Right lobe of liver (tissue), 6 donors: ENCODE measurements at regions not wholly inside any gene's neighbourhood (a gene's known extent, or its start where the extent isn't known, plus 50 kb on each side); places are given as distances from the start of the nearest gene placed in this dataset.

Source experiments
- ATAC-seq, 4 donors: fragments of 200-7000 bp; cut with Tn5 transposase; one replicate each; pipeline ENCODE4 v1.9.1; 2020; ENCODE audit warnings: mild to moderate bottlenecking in 4 of 4, moderate library complexity in 4 of 4
- DNase-seq, 3 donors: peaks; one replicate each; pipeline ENCODE4 v3.0.0-alpha.2; 2020
- H3K27ac ChIP-seq, 3 donors: fragments of 200-600 bp; one replicate each; pipeline ENCODE4 v1.8.0; 2022
- H3K27me3 ChIP-seq, 2 donors: fragments of 200-600 bp; one replicate each; pipeline ENCODE4 v1.8.0; 2022
- H3K36me3 ChIP-seq, 4 donors: fragments of 200-600 bp; sonication (generic) in 1 of 4; one replicate each; pipeline versions ENCODE4 v1.5.1 to v1.8.0; 2017 to 2022; ENCODE audit warnings: control low read depth in 1 of 4
- H3K4me1 ChIP-seq, 4 donors: fragments of 200-600 bp; sonication (generic) in 1 of 4; one replicate each; pipeline versions ENCODE4 v1.5.1 to v1.8.0; 2017 to 2022; ENCODE audit warnings: control low read depth in 1 of 4
- H3K4me3 ChIP-seq, 3 donors: fragments of 200-600 bp; one replicate each; pipeline ENCODE4 v1.8.0; 2022
- H3K9me3 ChIP-seq, 4 donors: fragments of 200-600 bp; sonication (generic) in 1 of 4; one replicate each; pipeline versions ENCODE4 v1.5.1 to v1.8.0; 2017 to 2022; ENCODE audit warnings: control low read depth in 1 of 4
- CTCF ChIP-seq, 4 donors: fragments of 200-600 bp in 3 of 4; fragments of 450-650 bp in 1 of 4; IDR thresholded peaks; one replicate each; pipeline versions ENCODE4 v1.5.1 to v1.8.0; 2016 to 2022; ENCODE audit warnings: antibody characterized with exemption in 4 of 4, mild to moderate bottlenecking in 2 of 4
- POLR2A ChIP-seq: fragments of 450-650 bp; IDR thresholded peaks from one replicate; pipeline ENCODE4 v1.6.1; 2017; ENCODE audit warnings: antibody characterized with exemption, mild to moderate bottlenecking
- WGBS: methylation state at CpG from one replicate; pipeline ENCODE4 v1.1.6; 2018; ENCODE audit warnings: low coverage, low lambda C conversion rate; ENCODE audit not compliant: insufficient coverage; ENCODE audit errors: missing lambda C conversion rate; 5-methylcytosine and 5-hydroxymethylcytosine counted together
- intact Hi-C, 2 donors: fragments of 100-400 bp; cut with DNase I; formaldehyde crosslinking; loops; one replicate each; pipeline versions ENCODE4 v1.11.2 to v1.14.1; 2022
- donor health status: DM: no; HTN: yes; CAD: no.
- donor health status: DM: no; HTN: no; CAD: no.
- donor health status: DM: no; HTN: no; CAD: no.
- donor health status: DM: no; HTN: yes; CAD: no.
- donor health status: DM: no; HTN: yes; CAD: no.

- Histone ChIP-seq H3K4me3 (no peak overlapping the region), H3K27me3 (no peaks in the 10 kb centered on the region), H3K27ac (no peak overlapping the region), H3K36me3 (no peaks in the 10 kb centered on the region), H3K4me1 (no peaks in the 10 kb centered on the region), H3K9me3 (no peaks in the 10 kb centered on the region)
- no peak for DNase-seq
- ATAC-seq = no peak
- intact Hi-C loops = no loop called here
- TF ChIP-seq POLR2A (no peak), CTCF (IDR thresholded peaks at IDR 0.05) (no peak)
- WGBS = 36% methylated on average over 3 of the region's 3 CpGs
Observed at GRCh38 chr13:76038920-76039716, 403.0 kb downstream of the LMO7 start.

- ATAC-seq (no peak), DNase-seq (no peak)
- WGBS = 8% methylated on average over 1 of the region's 1 CpG
- Histone ChIP-seq H3K4me1 (no peaks in the 10 kb centered on the region), H3K27ac (no peak overlapping the region), H3K27me3 (peaks cover 0 to 4% of the 10 kb centered on the region in 2 donors), H3K36me3 (no peaks in the 10 kb centered on the region), H3K4me3 (no peak overlapping the region), H3K9me3 (no peaks in the 10 kb centered on the region)
- TF ChIP-seq POLR2A = no peak
- TF ChIP-seq CTCF (IDR thresholded peaks at IDR 0.05) = no peak
- intact Hi-C loops = no loop called here
Observed at GRCh38 chr13:76036176-76036575, 400.0 kb downstream of the LMO7 start.

- H3K27me3 ChIP-seq = peaks cover 0 to 4% of the 10 kb centered on the region in 2 donors
- ATAC-seq (no peak), DNase-seq (no peak)
- no peak overlapping the region for H3K4me3 ChIP-seq
- intact Hi-C loops = no loop called here
- no peak overlapping the region for H3K27ac ChIP-seq
- WGBS = 0% methylated on average over 1 of the region's 1 CpG
- no peak for TF ChIP-seq CTCF (IDR thresholded peaks at IDR 0.05)
- no peak for TF ChIP-seq POLR2A
- no peaks in the 10 kb centered on the region for H3K9me3 ChIP-seq
- no peaks in the 10 kb centered on the region for H3K4me1 ChIP-seq
- no peaks in the 10 kb centered on the region for H3K36me3 ChIP-seq
Observed at GRCh38 chr13:76035711-76036110, 399.6 kb downstream of the LMO7 start.

- H3K9me3 ChIP-seq = no peaks in the 10 kb centered on the region
- ATAC-seq = no peak
Observed at GRCh38 chr13:76029706-76030105, 393.6 kb downstream of the LMO7 start.

More at GRCh38 chr13:76029706-76030105, 393.6 kb downstream of the LMO7 start:
- no peak for TF ChIP-seq CTCF (IDR thresholded peaks at IDR 0.05)
- no peak for DNase-seq
- Histone ChIP-seq H3K36me3 (no peaks in the 10 kb centered on the region), H3K27me3 (peaks cover 0 to 4% of the 10 kb centered on the region in 2 donors), H3K4me3 (no peak overlapping the region), H3K27ac (no peak overlapping the region), H3K4me1 (no peaks in the 10 kb centered on the region)
- intact Hi-C loops = no loop called here
